ENCODE measurements at regions not wholly inside any gene's neighbourhood (a gene's known extent, or its start where the extent isn't known, plus 50 kb on each side); places are given as distances from the start of the nearest gene placed in this dataset.

GRCh38 chr5:167358868-167359492 is 932.5 kb upstream of the WWC1 start:
- TF ChIP-seq POLR2A (IDR thresholded peaks at IDR 0.05; ENCODE audit: low read length): no peak
- TF ChIP-seq GATA1 (IDR thresholded peaks at IDR 0.05; ENCODE audit: low read depth, low read length): no peak
